MM.1S (cell line): ENCODE measurements at regions not wholly inside any gene's neighbourhood (a gene's known extent, or its start where the extent isn't known, plus 50 kb on each side); places are given as distances from the start of the nearest gene placed in this dataset.

Experiments
- DNase-seq: peaks from one replicate; pipeline ENCODE4 v3.0.0-alpha.2; 2015
- H2AFZ ChIP-seq: fragments of 300-600 bp; sonication (generic); 2 replicates; pipeline ENCODE4 v1.6.0; 2016; ENCODE audit warnings: antibody characterized with exemption, low read length
- H3F3A ChIP-seq: fragments of 300-600 bp; sonication (generic); 2 replicates; pipeline ENCODE4 v1.6.1; 2016; ENCODE audit warnings: mild to moderate bottlenecking, antibody characterized with exemption, low read length, moderate library complexity, mixed read lengths; ENCODE audit not compliant: insufficient read depth
- H3K27ac ChIP-seq: fragments of 300-600 bp; sonication (generic); 2 replicates; pipeline ENCODE4 v1.5.1; 2016; ENCODE audit warnings: mild to moderate bottlenecking, low read length
- H3K27me3 ChIP-seq: fragments of 300-600 bp; sonication (generic); replicated peaks from 2 replicates; pipeline ENCODE4 v1.6.0; 2016; ENCODE audit warnings: low read length; ENCODE audit not compliant: insufficient read depth
- H3K36me3 ChIP-seq: fragments of 300-600 bp; sonication (generic); replicated peaks from 2 replicates; pipeline ENCODE4 v1.6.1; 2016; ENCODE audit warnings: mild to moderate bottlenecking, low read length, mixed read lengths; ENCODE audit not compliant: insufficient read depth
- H3K4me1 ChIP-seq: fragments of 300-600 bp; sonication (generic); 2 replicates; pipeline ENCODE4 v1.6.1; 2016; ENCODE audit warnings: low read length, mixed read lengths
- H3K4me2 ChIP-seq: fragments of 300-600 bp; sonication (generic); 2 replicates; pipeline ENCODE4 v1.6.0; 2016; ENCODE audit warnings: low read depth, low read length
- H3K4me3 ChIP-seq: fragments of 300-600 bp; sonication (generic); 2 replicates; pipeline ENCODE4 v1.5.1; 2016; ENCODE audit warnings: low read length, mixed read lengths
- H3K79me2 ChIP-seq: fragments of 300-600 bp; sonication (generic); 2 replicates; pipeline ENCODE4 v1.6.1; 2016; ENCODE audit warnings: mixed run types, low read length, mixed read lengths
- H3K9ac ChIP-seq: fragments of 300-600 bp; sonication (generic); 2 replicates; pipeline ENCODE4 v1.6.1; 2016; ENCODE audit warnings: low read length, mixed read lengths
- H3K9me2 ChIP-seq: fragments of 300-600 bp; sonication (generic); replicated peaks from 2 replicates; pipeline ENCODE4 v1.6.1; 2016; ENCODE audit warnings: mild to moderate bottlenecking, low read length, mixed read lengths; ENCODE audit not compliant: insufficient read depth
- H3K9me3 ChIP-seq: fragments of 300-600 bp; sonication (generic); replicated peaks from 2 replicates; pipeline ENCODE4 v1.6.1; 2016; ENCODE audit warnings: mild to moderate bottlenecking, low read length, mixed read lengths; ENCODE audit not compliant: insufficient read depth
- H4K20me1 ChIP-seq: fragments of 300-600 bp; sonication (generic); 2 replicates; pipeline ENCODE4 v1.6.1; 2016; ENCODE audit warnings: mild to moderate bottlenecking, low read length, moderate library complexity, mixed read lengths; ENCODE audit not compliant: insufficient read depth
- CTCF ChIP-seq: fragments of 300-600 bp; sonication (generic); IDR thresholded peaks from 2 replicates; pipeline ENCODE4 v1.5.1; 2016; ENCODE audit warnings: antibody characterized with exemption, low read length, mixed read lengths
- EZH2 ChIP-seq: fragments of 300-600 bp; sonication (generic); optimal IDR thresholded peaks from 2 replicates; pipeline ENCODE3; 2017; ENCODE audit warnings: low read depth, mild to moderate bottlenecking, antibody characterized with exemption, low read length, mixed read lengths
- EZH2phosphoT487 ChIP-seq: fragments of 300-600 bp; sonication (generic); IDR thresholded peaks from 2 replicates; pipeline ENCODE4 v1.6.1; 2018; ENCODE audit warnings: antibody characterized with exemption, low read length

- Histone ChIP-seq H3K9me3 (no peaks in the 10 kb centered on the region), H3K4me2 (no peak overlapping the region), H3F3A (0 out of 2 replicates have a peak, but pooled peaks cover 4% of the 10 kb centered on the region), H3K4me3 (no peak overlapping the region), H3K4me1 (peaks cover 45% of the 10 kb centered on the region), H3K9me2 (no peaks in the 10 kb centered on the region), H3K79me2 (no peaks in the 10 kb centered on the region), H4K20me1 (no peaks in the 10 kb centered on the region), H3K27ac (no peak overlapping the region), H3K9ac (no peak overlapping the region), H3K27me3 (no peaks in the 10 kb centered on the region), H3K36me3 (no peaks in the 10 kb centered on the region), H2AFZ (no peak overlapping the region)
- TF ChIP-seq EZH2phosphoT487 = no peak
- TF ChIP-seq EZH2 = no peak
- no peak for TF ChIP-seq CTCF
- DNase-seq = no peak
Measured at GRCh38 chr6:23412770-23413169, 713.2 kb upstream of the NRSN1 start.

GRCh38 chr6:23413327-23414050 is 712.5 kb upstream of the NRSN1 start:
- no peak overlapping the region for H3K9ac ChIP-seq
- H3F3A ChIP-seq = 0 out of 2 replicates have a peak, but pooled peaks cover 4% of the 10 kb centered on the region
- H3K27ac ChIP-seq = peak overlapping the region; percentile 49; the same call in 1 of the 2 replicates
- H3K4me2 ChIP-seq = peak overlapping the region; percentile 36
- 0 out of 2 replicates have a peak overlapping the region, but pooled peaks have one; percentile 18 for H2AFZ ChIP-seq
- no peaks in the 10 kb centered on the region for H3K27me3 ChIP-seq
- H3K9me2 ChIP-seq = no peaks in the 10 kb centered on the region
- H4K20me1 ChIP-seq = no peaks in the 10 kb centered on the region
- H3K36me3 ChIP-seq = no peaks in the 10 kb centered on the region
- H3K79me2 ChIP-seq = no peaks in the 10 kb centered on the region
- TF ChIP-seq EZH2 (no peak), EZH2phosphoT487 (no peak)
- H3K4me3 ChIP-seq = no peak overlapping the region
- no peaks in the 10 kb centered on the region for H3K9me3 ChIP-seq
- peaks cover 48% of the 10 kb centered on the region for H3K4me1 ChIP-seq
- DNase-seq = no peak

- Histone ChIP-seq H3K4me2 (peak overlapping the region; percentile 36; the same call in 1 of the 2 replicates), H3K9ac (no peak overlapping the region)
- DNase-seq = peak; percentile 90
Measured at GRCh38 chr6:23414051-23414445, 712.0 kb upstream of the NRSN1 start.

More at GRCh38 chr6:23414051-23414445, 712.0 kb upstream of the NRSN1 start:
- Histone ChIP-seq H3K9me3 (no peaks in the 10 kb centered on the region), H3F3A (0 out of 2 replicates have a peak, but pooled peaks cover 4% of the 10 kb centered on the region), H3K27ac (peak overlapping the region; percentile 49; the same call in 1 of the 2 replicates), H3K9me2 (no peaks in the 10 kb centered on the region), H3K79me2 (no peaks in the 10 kb centered on the region), H3K4me1 (peaks cover 48% of the 10 kb centered on the region), H3K4me3 (no peak overlapping the region), H4K20me1 (no peaks in the 10 kb centered on the region), H3K36me3 (no peaks in the 10 kb centered on the region), H2AFZ (peak overlapping the region; percentile 43; the same call in 1 of the 2 replicates), H3K27me3 (no peaks in the 10 kb centered on the region)
- peak; percentile 43 for TF ChIP-seq CTCF
- no peak for TF ChIP-seq EZH2
- TF ChIP-seq EZH2phosphoT487 = no peak
